GM19452 (cell line): ENCODE measurements at regions not wholly inside any gene's neighbourhood (a gene's known extent, or its start where the extent isn't known, plus 50 kb on each side); places are given as distances from the start of the nearest gene placed in this dataset.

Experiments
- ATAC-seq: cut with Tn5 transposase; IDR thresholded peaks from one replicate; pipeline ENCODE4 v1.9.1; 2021; ENCODE audit not compliant: unreplicated experiment

DNA sequence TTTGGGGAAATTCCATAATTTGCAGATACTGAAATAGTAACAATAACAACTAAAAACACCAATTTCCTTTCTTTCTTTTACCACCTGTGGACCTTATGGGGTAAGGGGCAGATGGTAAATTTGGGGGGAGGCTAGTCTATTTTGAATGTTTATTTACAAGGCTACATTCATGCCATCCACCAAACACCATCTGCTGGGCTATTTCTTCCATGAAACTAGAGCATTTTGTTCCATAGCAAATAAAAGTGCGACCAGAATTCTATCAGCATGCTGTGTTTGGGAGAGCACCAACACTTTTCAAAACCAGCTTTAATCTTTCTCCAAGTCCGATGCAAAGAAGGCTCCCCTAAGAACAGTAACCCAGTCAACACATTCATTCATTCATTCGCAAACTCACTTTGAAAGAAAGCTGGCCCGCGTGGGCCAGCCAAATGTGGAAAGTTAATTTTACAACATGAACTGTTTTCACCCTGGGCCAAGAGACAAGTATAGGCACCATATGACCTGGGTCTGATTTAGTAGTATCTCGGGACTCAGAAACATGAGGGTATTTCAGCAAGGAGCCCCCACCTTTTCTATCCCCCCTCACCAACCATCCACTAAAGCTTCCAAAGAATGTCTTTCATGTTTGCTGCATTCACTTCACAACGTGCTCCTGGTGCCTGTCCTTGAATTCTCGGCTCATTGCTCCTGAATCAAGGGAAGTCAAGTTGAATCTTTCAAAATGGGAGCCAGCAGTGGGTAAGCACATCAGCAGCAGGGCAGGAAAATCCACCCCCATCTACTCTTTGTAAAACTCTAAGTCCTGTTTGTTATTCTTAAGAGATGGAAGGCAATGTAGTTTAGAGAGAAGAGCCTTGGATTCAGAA lies 210.6 kb downstream of the C1D start:
- no peak for ATAC-seq

DNA sequence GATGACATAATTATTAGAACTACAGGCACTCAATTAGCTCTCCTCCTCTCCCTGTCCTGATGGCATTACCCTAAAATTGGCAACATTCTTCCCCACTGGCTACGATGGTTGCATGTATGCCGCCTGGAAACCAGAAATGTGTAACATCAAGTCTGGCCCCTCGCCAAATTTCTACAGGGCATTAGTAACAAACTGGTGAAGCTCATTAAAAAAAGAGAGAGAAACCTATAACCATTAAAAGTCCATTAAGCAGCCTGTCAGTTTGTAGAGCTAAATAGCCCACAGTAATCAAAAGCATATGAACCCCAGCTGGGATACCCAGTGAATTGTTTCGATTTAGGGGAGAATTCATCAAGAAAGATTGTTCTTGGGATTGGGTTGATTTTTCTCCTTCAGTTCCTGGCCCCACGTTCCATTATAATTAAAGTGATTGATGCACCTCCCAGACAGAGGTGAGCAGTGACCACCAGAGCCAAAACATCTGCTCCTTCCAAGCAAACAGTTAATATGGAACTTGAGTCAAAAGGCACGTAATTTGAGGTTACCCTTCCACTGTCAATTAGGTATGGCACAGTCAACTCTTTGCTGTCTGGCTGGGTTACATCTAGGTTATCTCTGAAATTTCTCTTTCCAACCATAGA lies 208.6 kb downstream of the C1D start:
- no peak for ATAC-seq

- ATAC-seq, result no peak
Measured at GRCh38 chr2:67854798-67855197, 208.0 kb downstream of the C1D start.

DNA sequence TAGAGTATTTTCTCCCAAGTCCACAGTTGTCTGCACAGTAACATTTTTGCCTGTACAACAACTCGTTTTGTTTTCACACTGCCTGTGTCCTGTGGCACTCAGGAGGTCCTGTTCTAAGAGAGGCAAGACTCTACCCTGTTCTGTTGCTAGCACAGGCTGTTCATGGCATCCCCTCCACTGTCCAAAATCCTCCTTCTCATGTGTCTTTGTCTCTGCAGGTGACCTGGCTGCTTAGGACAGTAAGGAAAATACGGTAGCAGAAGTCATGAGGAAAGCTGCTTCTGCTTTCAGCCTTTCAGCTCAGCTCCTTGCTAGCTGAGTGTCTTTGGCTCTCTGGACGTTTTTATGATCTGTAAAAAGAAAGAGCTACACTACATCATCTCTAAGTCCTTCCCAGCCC lies 205.9 kb downstream of the C1D start:
- no peak for ATAC-seq

GRCh38 chr2:67857836-67858235 lies 205.0 kb downstream of the C1D start:
- no peak for ATAC-seq

GRCh38 chr2:67858886-67859285 lies 203.9 kb downstream of the C1D start:
- ATAC-seq, result no peak

DNA sequence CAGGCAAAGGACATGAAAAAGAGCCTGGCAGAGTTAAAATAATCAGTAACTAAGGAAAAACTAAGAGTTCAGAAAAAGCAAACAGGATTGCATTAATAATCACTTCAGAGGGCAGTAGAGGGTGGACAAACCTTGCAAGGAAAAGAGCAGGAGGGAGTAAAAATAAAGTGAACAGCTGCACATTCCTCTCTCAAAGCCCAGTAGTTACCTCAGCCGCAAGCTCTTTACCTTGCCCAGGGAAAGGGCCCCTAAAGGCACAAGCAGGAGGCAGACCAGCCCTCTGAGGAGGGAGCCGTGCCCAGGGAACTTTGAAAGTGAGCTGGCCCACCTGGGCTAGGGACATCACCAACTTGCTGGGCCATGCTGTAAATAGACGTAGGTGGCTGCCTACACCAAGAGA lies 196.9 kb downstream of the C1D start:
- ATAC-seq, result no peak

DNA sequence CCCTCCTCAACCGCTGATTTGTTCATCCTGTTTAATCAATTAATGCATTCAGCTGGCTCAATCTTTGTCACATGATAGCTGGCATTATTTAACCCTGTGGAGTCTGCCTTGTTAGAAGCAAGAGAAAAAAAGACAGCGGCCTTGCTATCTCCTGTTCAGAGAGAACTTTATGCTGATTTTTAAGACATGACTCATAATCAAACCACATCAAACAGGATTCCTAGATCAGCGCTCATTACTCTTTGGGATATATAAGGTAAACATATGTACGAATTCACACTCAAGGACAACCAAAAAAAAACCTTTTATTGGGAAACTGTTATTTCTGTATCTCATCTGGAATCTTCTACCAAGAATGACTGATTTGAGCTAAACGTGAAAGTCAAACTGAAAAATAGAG lies 195.1 kb downstream of the C1D start:
- ATAC-seq, result no peak

DNA sequence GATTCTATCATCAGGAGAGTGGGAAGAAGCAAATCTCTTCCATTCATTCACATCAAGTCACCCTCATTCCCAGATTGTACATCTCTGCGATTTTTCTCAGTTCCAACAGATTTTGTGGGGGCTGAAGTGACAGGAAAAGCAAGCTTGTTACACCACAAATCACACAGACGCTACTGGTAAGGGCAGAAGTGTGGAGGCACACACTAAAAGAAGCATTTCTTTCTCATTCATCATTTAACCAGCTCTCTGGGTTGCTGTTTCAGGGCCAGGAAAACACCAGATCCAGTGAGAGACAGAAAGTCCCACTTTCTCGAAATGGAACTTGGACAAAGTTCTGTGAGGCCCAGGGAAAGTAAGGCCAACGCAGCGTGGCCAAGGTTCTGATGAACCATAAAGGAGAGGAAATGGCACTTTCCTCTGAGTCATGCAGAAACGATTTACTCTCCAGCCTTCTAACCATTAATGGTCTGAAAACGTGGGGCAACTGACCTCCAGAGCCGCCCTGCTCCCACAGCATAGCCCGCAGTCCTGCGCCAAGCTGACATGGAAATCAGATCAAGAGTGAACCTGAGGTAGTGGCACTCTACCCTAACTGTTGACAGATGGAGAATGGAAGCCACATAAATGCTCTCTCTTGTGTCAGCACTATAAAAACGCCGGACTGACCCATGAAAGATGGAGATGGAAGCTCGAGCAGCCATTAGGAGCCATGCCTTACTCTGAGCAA lies 191.0 kb downstream of the C1D start:
- no peak for ATAC-seq

- ATAC-seq, result no peak
Measured at GRCh38 chr2:67872481-67872880, 190.3 kb downstream of the C1D start.

- ATAC-seq, result no peak
Measured at GRCh38 chr2:67873916-67874315, 188.9 kb downstream of the C1D start.

GRCh38 chr2:67876176-67876575 lies 186.6 kb downstream of the C1D start:
- no peak for ATAC-seq

- ATAC-seq, result no peak
Measured at GRCh38 chr2:67877301-67877700, 185.5 kb downstream of the C1D start.

GRCh38 chr2:67878743-67879142 lies 184.1 kb downstream of the C1D start:
- ATAC-seq, result no peak

GRCh38 chr2:67879586-67880290 lies 183.1 kb downstream of the C1D start:
- ATAC-seq, result no peak

GRCh38 chr2:67880291-67880761 lies 182.5 kb downstream of the C1D start:
- no peak for ATAC-seq

DNA sequence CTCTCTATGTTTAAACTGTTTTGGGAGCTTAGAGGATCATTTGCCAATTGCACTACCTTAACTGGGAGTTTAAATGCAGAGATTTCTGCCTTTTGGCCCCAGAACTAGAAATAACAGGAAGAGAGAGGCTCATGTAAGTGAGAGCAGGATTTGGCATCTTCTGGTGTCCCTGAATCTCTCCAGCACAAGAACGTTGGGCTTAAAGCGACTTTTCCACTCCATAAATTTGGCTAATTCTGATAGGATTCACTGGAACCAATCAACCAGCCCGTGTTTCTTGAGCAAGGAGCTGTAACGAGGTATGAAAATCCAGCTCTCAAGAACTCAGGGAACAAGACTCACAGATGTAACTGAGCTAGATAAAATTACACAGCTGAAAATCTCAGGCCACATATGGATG lies 181.0 kb downstream of the C1D start:
- no peak for ATAC-seq

- no peak for ATAC-seq
Measured at GRCh38 chr2:67883316-67884087, 179.3 kb downstream of the C1D start.

- no peak for ATAC-seq
Measured at GRCh38 chr2:67888351-67889005, 174.3 kb downstream of the C1D start.

- ATAC-seq, result no peak
Measured at GRCh38 chr2:67889056-67889455, 173.7 kb downstream of the C1D start.
